NT2/D1 (cell line): ENCODE measurements at regions not wholly inside any gene's neighbourhood (a gene's known extent, or its start where the extent isn't known, plus 50 kb on each side); places are given as distances from the start of the nearest gene placed in this dataset.
A peak's percentile ranks its signal among the peaks of the same experiment; 100 is the strongest.
"Not testable (repeated sequence)": the region's sequence is repeated elsewhere in the genome, so short reads cannot be mapped to it uniquely, and the experiment has no call there.

Experiments used
- DNase-seq: peaks from one replicate; pipeline ENCODE4 v3.0.0-alpha.2; 2011; ENCODE audit warnings: low read depth, low spot score
- H3K27me3 ChIP-seq: 2 replicates; pipeline ENCODE4 v1.6.0; 2011; ENCODE audit warnings: mild to moderate bottlenecking; ENCODE audit not compliant: insufficient read length, insufficient read depth
- H3K36me3 ChIP-seq: 2 replicates; pipeline ENCODE4 v1.6.1; 2011; ENCODE audit warnings: mild to moderate bottlenecking, low read length, mixed read lengths; ENCODE audit not compliant: insufficient read depth, insufficient read length
- H3K4me1 ChIP-seq: 2 replicates; pipeline ENCODE4 v1.5.1; 2011; ENCODE audit not compliant: insufficient read depth, insufficient read length
- H3K4me3 ChIP-seq: 2 replicates; pipeline ENCODE4 v1.5.1; 2011; ENCODE audit warnings: low read depth; ENCODE audit not compliant: insufficient read length
- H3K9ac ChIP-seq: 2 replicates; pipeline ENCODE4 v1.6.0; 2011; ENCODE audit warnings: low read depth; ENCODE audit not compliant: insufficient read length
- H3K9me3 ChIP-seq: 2 replicates; pipeline ENCODE4 v1.5.1; 2011; ENCODE audit warnings: mild to moderate bottlenecking, low read length; ENCODE audit not compliant: insufficient read depth
- SUZ12 ChIP-seq: IDR thresholded peaks from 2 replicates; pipeline ENCODE4 v1.6.1; 2011; ENCODE audit not compliant: insufficient read length, insufficient read depth; ENCODE audit errors: extremely low read depth
- YY1 ChIP-seq: IDR thresholded peaks from 2 replicates; pipeline ENCODE4 v1.6.1; 2011; ENCODE audit not compliant: insufficient read length, insufficient read depth
- ZNF274 ChIP-seq: IDR thresholded peaks from 2 replicates; pipeline ENCODE4 v1.6.1; 2011; ENCODE audit warnings: mild to moderate bottlenecking, low read depth, low read length

GRCh38 chr4:173642509-173642908 lies 112.5 kb upstream of the HAND2 start:
- Histone ChIP-seq H3K4me1 (no peaks in the 10 kb centered on the region), H3K4me3 (no peak overlapping the region), H3K27me3 (no peaks in the 10 kb centered on the region), H3K9me3 (no peaks in the 10 kb centered on the region), H3K9ac (no peak overlapping the region), H3K36me3 (no peaks in the 10 kb centered on the region)
- DNase-seq = no peak
- TF ChIP-seq ZNF274 (no peak), YY1 (no peak)

GRCh38 chr4:173635395-173635794 lies 105.4 kb upstream of the HAND2 start:
- no peaks in the 10 kb centered on the region for H3K4me1 ChIP-seq
- H3K27me3 ChIP-seq = no peaks in the 10 kb centered on the region
- H3K9me3 ChIP-seq = peaks cover 10% of the 10 kb centered on the region
- DNase-seq = no peak
- no peak overlapping the region for H3K4me3 ChIP-seq
- H3K36me3 ChIP-seq = no peaks in the 10 kb centered on the region
- no peak for TF ChIP-seq ZNF274
- no peak for TF ChIP-seq SUZ12
- TF ChIP-seq YY1 = no peak
- no peak overlapping the region for H3K9ac ChIP-seq

GRCh38 chr4:173626277-173626676 lies 96.2 kb upstream of the HAND2 start:
- Histone ChIP-seq H3K4me3 (no peak overlapping the region), H3K4me1 (no peaks in the 10 kb centered on the region), H3K36me3 (no peaks in the 10 kb centered on the region), H3K9ac (no peak overlapping the region), H3K27me3 (no peaks in the 10 kb centered on the region), H3K9me3 (peaks cover 7% of the 10 kb centered on the region; the same call in 1 of the 2 replicates)
- TF ChIP-seq YY1 (no peak), SUZ12 (no peak), ZNF274 (no peak)
- no peak for DNase-seq

GRCh38 chr4:173618648-173619047 lies 88.6 kb upstream of the HAND2 start:
- H3K9ac ChIP-seq, DNase-seq, H3K36me3 ChIP-seq, H3K4me3 ChIP-seq, H3K4me1 ChIP-seq, H3K27me3 ChIP-seq, H3K9me3 ChIP-seq: not testable (repeated sequence)

GRCh38 chr4:173609158-173609557 lies 79.1 kb upstream of the HAND2 start:
- Histone ChIP-seq H3K27me3 (no peaks in the 10 kb centered on the region), H3K4me3 (peak overlapping the region; percentile 43), H3K9ac (no peak overlapping the region), H3K9me3 (no peaks in the 10 kb centered on the region), H3K36me3 (no peaks in the 10 kb centered on the region), H3K4me1 (no peaks in the 10 kb centered on the region)
- DNase-seq = no peak
- TF ChIP-seq YY1 (peak; percentile 7), ZNF274 (no peak)

- H3K27me3 ChIP-seq, H3K4me1 ChIP-seq, H3K36me3 ChIP-seq, H3K9ac ChIP-seq, H3K9me3 ChIP-seq: not testable (repeated sequence)
- DNase-seq = peak; percentile 6
- TF ChIP-seq YY1 = peak; percentile 30
- H3K4me3 ChIP-seq = peak overlapping the region; percentile 43
These were observed 78.6 kb upstream of the HAND2 start for GRCh38 chr4:173608632-173609031.

- H3K4me3 ChIP-seq = no peak overlapping the region
- no peak overlapping the region for H3K9ac ChIP-seq
- TF ChIP-seq ZNF274 (no peak), YY1 (no peak), SUZ12 (no peak)
- H3K27me3 ChIP-seq = no peaks in the 10 kb centered on the region
- no peaks in the 10 kb centered on the region for H3K9me3 ChIP-seq
- no peaks in the 10 kb centered on the region for H3K4me1 ChIP-seq
- no peak for DNase-seq
- H3K36me3 ChIP-seq = no peaks in the 10 kb centered on the region
These were observed 61.7 kb upstream of the HAND2 start for GRCh38 chr4:173591760-173592159.

GRCh38 chr4:173590697-173591096 lies 60.7 kb upstream of the HAND2 start:
- Histone ChIP-seq H3K4me3 (no peak overlapping the region), H3K4me1 (no peaks in the 10 kb centered on the region), H3K27me3 (no peaks in the 10 kb centered on the region), H3K9ac (no peak overlapping the region), H3K36me3 (no peaks in the 10 kb centered on the region), H3K9me3 (no peaks in the 10 kb centered on the region)
- no peak for DNase-seq
- TF ChIP-seq YY1 (no peak), SUZ12 (no peak), ZNF274 (no peak)
